GM23338 (cell line): ENCODE measurements at regions not wholly inside any gene's neighbourhood (a gene's known extent, or its start where the extent isn't known, plus 50 kb on each side); places are given as distances from the start of the nearest gene placed in this dataset.
A peak's percentile ranks its signal among the peaks of the same experiment; 100 is the strongest.

Source experiments
- ATAC-seq: fragments of 200-7000 bp; cut with Tn5 transposase; 3 replicates; pipeline ENCODE4 v1.9.1; 2020
- DNase-seq: peaks from one replicate; pipeline ENCODE4 v3.0.0-alpha.2; 2015; ENCODE audit warnings: low spot score
- H2AFZ ChIP-seq: fragments of 200-600 bp; sonication (generic); 2 replicates; pipeline ENCODE4 v1.8.0; 2016; ENCODE audit warnings: antibody characterized with exemption, mild to moderate bottlenecking, moderate library complexity
- H3F3A ChIP-seq: fragments of 200-600 bp; sonication (generic); replicated peaks from 2 replicates; pipeline ENCODE4 v1.8.0; 2017; ENCODE audit warnings: antibody characterized with exemption, mixed run types, low read depth
- H3K27ac ChIP-seq: fragments of 200-600 bp; sonication (generic); 2 replicates; pipeline ENCODE4 v1.6.1; 2016; ENCODE audit warnings: low read depth
- H3K27me3 ChIP-seq: fragments of 200-600 bp; sonication (generic); 2 replicates; pipeline ENCODE4 v1.8.0; 2016; ENCODE audit warnings: mild to moderate bottlenecking, mixed run types, moderate library complexity; ENCODE audit not compliant: insufficient read depth
- H3K36me3 ChIP-seq: fragments of 200-600 bp; sonication (generic); 2 replicates; pipeline ENCODE4 v1.8.0; 2016; ENCODE audit warnings: mild to moderate bottlenecking; ENCODE audit not compliant: insufficient read depth
- H3K4me1 ChIP-seq: fragments of 200-600 bp; sonication (generic); 2 replicates; pipeline ENCODE4 v1.8.0; 2016; ENCODE audit warnings: mild to moderate bottlenecking, moderate library complexity; ENCODE audit not compliant: insufficient read depth
- H3K4me2 ChIP-seq: fragments of 200-600 bp; sonication (generic); 2 replicates; pipeline ENCODE4 v1.7.1; 2017; ENCODE audit warnings: mixed run types
- H3K4me3 ChIP-seq: fragments of 200-600 bp; sonication (generic); 2 replicates; pipeline ENCODE4 v1.6.1; 2016; ENCODE audit warnings: mixed run types
- H3K79me2 ChIP-seq: fragments of 200-600 bp; sonication (generic); replicated peaks from 2 replicates; pipeline ENCODE4 v1.8.0; 2017; ENCODE audit warnings: mild to moderate bottlenecking; ENCODE audit not compliant: insufficient read depth
- H3K9me2 ChIP-seq: fragments of 200-600 bp; sonication (generic); 2 replicates; pipeline ENCODE4 v1.8.0; 2017; ENCODE audit not compliant: insufficient read depth
- H4K20me1 ChIP-seq: fragments of 200-600 bp; sonication (generic); replicated peaks from 2 replicates; pipeline ENCODE4 v1.8.0; 2017; ENCODE audit warnings: mild to moderate bottlenecking; ENCODE audit not compliant: insufficient read depth
- H3K27ac Mint-ChIP-seq: 2 replicates; pipeline ENCODE4 v1.8.0; 2020; ENCODE audit warnings: inconsistent platforms, mild to moderate bottlenecking, moderate library complexity, mixed read lengths
- H3K27me3 Mint-ChIP-seq: 3 replicates; pipeline ENCODE4 v1.8.0; 2022; ENCODE audit warnings: low read depth, mild to moderate bottlenecking, moderate library complexity, mixed read lengths, inconsistent platforms; ENCODE audit not compliant: insufficient read depth, poor library complexity
- H3K36me3 Mint-ChIP-seq: 3 replicates; pipeline ENCODE4 v1.8.0; 2021; ENCODE audit warnings: low read depth, mild to moderate bottlenecking, inconsistent platforms, moderate library complexity, mixed read lengths
- H3K4me1 Mint-ChIP-seq: 3 replicates; pipeline ENCODE4 v1.8.0; 2020; ENCODE audit warnings: mild to moderate bottlenecking, inconsistent platforms, mixed read lengths
- H3K4me3 Mint-ChIP-seq: 3 replicates; pipeline ENCODE4 v1.8.0; 2021; ENCODE audit warnings: moderate library complexity, mild to moderate bottlenecking, inconsistent platforms, mixed read lengths
- H3K9me3 Mint-ChIP-seq: 3 replicates; pipeline ENCODE4 v1.8.0; 2020; ENCODE audit warnings: moderate library complexity, mild to moderate bottlenecking, inconsistent platforms, mixed read lengths
- CREB1 ChIP-seq: fragments of 250-450 bp; sonication (Bioruptor Pico); IDR thresholded peaks from 2 replicates; pipeline ENCODE4 v1.5.0; 2020; ENCODE audit warnings: low read depth, mild to moderate bottlenecking, moderate library complexity
- CTCF ChIP-seq, 2 experiments: fragments of 200-600 bp in 1 of 2; sonication (generic) in 1 of 2; conservative IDR thresholded peaks; 2 replicates each; pipeline versions ENCODE4 v1.5.1 to v1.6.1; 2016 to 2017; ENCODE audit warnings: antibody characterized with exemption in 2 of 2, low read depth in 2 of 2, mild to moderate bottlenecking in 2 of 2, moderate library complexity in 1 of 2
- ETS1 ChIP-seq: IDR thresholded peaks from 2 replicates; pipeline ENCODE4 v1.6.1; 2016; ENCODE audit warnings: antibody characterized with exemption
- EZH2 ChIP-seq: fragments of 200-600 bp; sonication (generic); IDR thresholded peaks from one replicate; pipeline ENCODE4 v1.8.0; 2017; ENCODE audit warnings: antibody characterized with exemption, mild to moderate bottlenecking, low read depth; ENCODE audit not compliant: unreplicated experiment
- EZH2phosphoT487 ChIP-seq: fragments of 200-600 bp; sonication (generic); IDR thresholded peaks from one replicate; pipeline ENCODE4 v1.8.1; 2018; ENCODE audit warnings: antibody characterized with exemption; ENCODE audit not compliant: unreplicated experiment
- JUNB ChIP-seq: IDR thresholded peaks from one replicate; pipeline ENCODE4 v1.6.1; 2016; ENCODE audit warnings: antibody characterized with exemption; ENCODE audit not compliant: unreplicated experiment
- NANOG ChIP-seq: IDR thresholded peaks from 2 replicates; pipeline ENCODE4 v1.6.1; 2016; ENCODE audit warnings: antibody characterized with exemption, borderline replicate concordance
- STAT1 ChIP-seq: IDR thresholded peaks from one replicate; pipeline ENCODE4 v1.6.1; 2016; ENCODE audit warnings: antibody characterized with exemption; ENCODE audit not compliant: unreplicated experiment
- ZNF114 ChIP-seq: fragments of 250-450 bp; sonication (Bioruptor Pico); IDR thresholded peaks from 2 replicates; pipeline ENCODE4 v1.5.0; 2020; ENCODE audit warnings: mild to moderate bottlenecking, moderate library complexity
- TF ChIP-seq, protein P1 (sequence below): fragments of 250-450 bp; sonication (Bioruptor Pico); IDR thresholded peaks from 2 replicates; pipeline ENCODE4 v1.5.0; 2020; ENCODE audit warnings: mild to moderate bottlenecking, moderate library complexity

- H3K4me3 ChIP-seq, result no peak overlapping the region
- no peaks in the 10 kb centered on the region for H3F3A ChIP-seq
- no peaks in the 10 kb centered on the region for H3K4me1 ChIP-seq
- no peak for TF ChIP-seq CREB1 (CRISPR knock-in tag)
- TF ChIP-seq CTCF (conservative IDR thresholded peaks at IDR 0.05; ENCODE audit: low read depth in 2 of 2), result no peak
- TF ChIP-seq JUNB, result no peak
- TF ChIP-seq ZNF114 (CRISPR knock-in tag), result no peak
- Mint-ChIP-seq H3K9me3 (no peaks in the 10 kb centered on the region), H3K27ac (no peak overlapping the region), H3K4me3 (no peak overlapping the region), H3K27me3 (no peaks in the 10 kb centered on the region), H3K4me1 (peaks cover 15% of the 10 kb centered on the region), H3K36me3 (no peaks in the 10 kb centered on the region)
- no peak overlapping the region for H3K4me2 ChIP-seq
- no peaks in the 10 kb centered on the region for H3K9me2 ChIP-seq
- no peaks in the 10 kb centered on the region for H3K79me2 ChIP-seq
- no peak overlapping the region for H3K27ac ChIP-seq
- DNase-seq, result no peak
- no peaks in the 10 kb centered on the region for H3K27me3 ChIP-seq
- H3K36me3 ChIP-seq, result no peaks in the 10 kb centered on the region
- no peaks in the 10 kb centered on the region for H4K20me1 ChIP-seq
- no peak for ATAC-seq
- H2AFZ ChIP-seq, result peak overlapping the region; percentile 39; the same call in 1 of the 2 replicates
Measured at GRCh38 chr2:41204315-41204714, 752.4 kb upstream of the SLC8A1 start.

- Histone ChIP-seq H4K20me1 (no peaks in the 10 kb centered on the region), H3K4me2 (no peak overlapping the region), H3F3A (no peaks in the 10 kb centered on the region), H3K27ac (no peak overlapping the region), H3K36me3 (no peaks in the 10 kb centered on the region), H3K4me1 (no peaks in the 10 kb centered on the region), H2AFZ (no peak overlapping the region), H3K4me3 (no peak overlapping the region), H3K9me2 (no peaks in the 10 kb centered on the region), H3K27me3 (no peaks in the 10 kb centered on the region), H3K79me2 (no peaks in the 10 kb centered on the region)
- H3K27me3 Mint-ChIP-seq, result no peaks in the 10 kb centered on the region
- no peaks in the 10 kb centered on the region for H3K36me3 Mint-ChIP-seq
- H3K27ac Mint-ChIP-seq, result peak overlapping the region; percentile 8; the same call in 1 of the 2 replicates
- ATAC-seq, result no peak
- peaks cover 4% of the 10 kb centered on the region; the same call in 2 of the 3 replicates for H3K9me3 Mint-ChIP-seq
- H3K4me1 Mint-ChIP-seq, result peaks cover 15% of the 10 kb centered on the region
- H3K4me3 Mint-ChIP-seq, result no peak overlapping the region
- no peak for DNase-seq
- TF ChIP-seq CTCF (conservative IDR thresholded peaks at IDR 0.05; ENCODE audit: low read depth in 2 of 2) (no peak), EZH2 (no peak), ZNF114 (CRISPR knock-in tag) (no peak), JUNB (no peak), ETS1 (no peak), STAT1 (no peak), EZH2phosphoT487 (no peak), NANOG (no peak)
- TF ChIP-seq, protein P1, sequence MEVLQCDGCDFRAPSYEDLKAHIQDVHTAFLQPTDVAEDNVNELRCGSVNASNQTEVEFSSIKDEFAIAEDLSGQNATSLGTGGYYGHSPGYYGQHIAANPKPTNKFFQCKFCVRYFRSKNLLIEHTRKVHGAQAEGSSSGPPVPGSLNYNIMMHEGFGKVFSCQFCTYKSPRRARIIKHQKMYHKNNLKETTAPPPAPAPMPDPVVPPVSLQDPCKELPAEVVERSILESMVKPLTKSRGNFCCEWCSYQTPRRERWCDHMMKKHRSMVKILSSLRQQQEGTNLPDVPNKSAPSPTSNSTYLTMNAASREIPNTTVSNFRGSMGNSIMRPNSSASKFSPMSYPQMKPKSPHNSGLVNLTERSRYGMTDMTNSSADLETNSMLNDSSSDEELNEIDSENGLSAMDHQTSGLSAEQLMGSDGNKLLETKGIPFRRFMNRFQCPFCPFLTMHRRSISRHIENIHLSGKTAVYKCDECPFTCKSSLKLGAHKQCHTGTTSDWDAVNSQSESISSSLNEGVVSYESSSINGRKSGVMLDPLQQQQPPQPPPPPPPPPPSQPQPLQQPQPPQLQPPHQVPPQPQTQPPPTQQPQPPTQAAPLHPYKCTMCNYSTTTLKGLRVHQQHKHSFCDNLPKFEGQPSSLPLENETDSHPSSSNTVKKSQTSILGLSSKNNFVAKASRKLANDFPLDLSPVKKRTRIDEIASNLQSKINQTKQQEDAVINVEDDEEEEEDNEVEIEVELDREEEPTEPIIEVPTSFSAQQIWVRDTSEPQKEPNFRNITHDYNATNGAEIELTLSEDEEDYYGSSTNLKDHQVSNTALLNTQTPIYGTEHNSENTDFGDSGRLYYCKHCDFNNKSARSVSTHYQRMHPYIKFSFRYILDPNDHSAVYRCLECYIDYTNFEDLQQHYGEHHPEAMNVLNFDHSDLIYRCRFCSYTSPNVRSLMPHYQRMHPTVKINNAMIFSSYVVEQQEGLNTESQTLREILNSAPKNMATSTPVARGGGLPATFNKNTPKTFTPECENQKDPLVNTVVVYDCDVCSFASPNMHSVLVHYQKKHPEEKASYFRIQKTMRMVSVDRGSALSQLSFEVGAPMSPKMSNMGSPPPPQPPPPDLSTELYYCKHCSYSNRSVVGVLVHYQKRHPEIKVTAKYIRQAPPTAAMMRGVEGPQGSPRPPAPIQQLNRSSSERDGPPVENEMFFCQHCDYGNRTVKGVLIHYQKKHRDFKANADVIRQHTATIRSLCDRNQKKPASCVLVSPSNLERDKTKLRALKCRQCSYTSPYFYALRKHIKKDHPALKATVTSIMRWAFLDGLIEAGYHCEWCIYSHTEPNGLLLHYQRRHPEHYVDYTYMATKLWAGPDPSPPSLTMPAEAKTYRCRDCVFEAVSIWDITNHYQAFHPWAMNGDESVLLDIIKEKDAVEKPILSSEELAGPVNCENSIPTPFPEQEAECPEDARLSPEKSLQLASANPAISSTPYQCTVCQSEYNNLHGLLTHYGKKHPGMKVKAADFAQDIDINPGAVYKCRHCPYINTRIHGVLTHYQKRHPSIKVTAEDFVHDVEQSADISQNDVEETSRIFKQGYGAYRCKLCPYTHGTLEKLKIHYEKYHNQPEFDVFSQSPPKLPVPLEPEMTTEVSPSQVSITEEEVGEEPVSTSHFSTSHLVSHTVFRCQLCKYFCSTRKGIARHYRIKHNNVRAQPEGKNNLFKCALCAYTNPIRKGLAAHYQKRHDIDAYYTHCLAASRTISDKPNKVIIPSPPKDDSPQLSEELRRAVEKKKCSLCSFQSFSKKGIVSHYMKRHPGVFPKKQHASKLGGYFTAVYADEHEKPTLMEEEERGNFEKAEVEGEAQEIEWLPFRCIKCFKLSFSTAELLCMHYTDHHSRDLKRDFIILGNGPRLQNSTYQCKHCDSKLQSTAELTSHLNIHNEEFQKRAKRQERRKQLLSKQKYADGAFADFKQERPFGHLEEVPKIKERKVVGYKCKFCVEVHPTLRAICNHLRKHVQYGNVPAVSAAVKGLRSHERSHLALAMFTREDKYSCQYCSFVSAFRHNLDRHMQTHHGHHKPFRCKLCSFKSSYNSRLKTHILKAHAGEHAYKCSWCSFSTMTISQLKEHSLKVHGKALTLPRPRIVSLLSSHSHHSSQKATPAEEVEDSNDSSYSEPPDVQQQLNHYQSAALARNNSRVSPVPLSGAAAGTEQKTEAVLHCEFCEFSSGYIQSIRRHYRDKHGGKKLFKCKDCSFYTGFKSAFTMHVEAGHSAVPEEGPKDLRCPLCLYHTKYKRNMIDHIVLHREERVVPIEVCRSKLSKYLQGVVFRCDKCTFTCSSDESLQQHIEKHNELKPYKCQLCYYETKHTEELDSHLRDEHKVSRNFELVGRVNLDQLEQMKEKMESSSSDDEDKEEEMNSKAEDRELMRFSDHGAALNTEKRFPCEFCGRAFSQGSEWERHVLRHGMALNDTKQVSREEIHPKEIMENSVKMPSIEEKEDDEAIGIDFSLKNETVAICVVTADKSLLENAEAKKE, result no peak
Measured at GRCh38 chr2:41206004-41206403, 754.1 kb upstream of the SLC8A1 start.
